GM23338 (cell line): ENCODE measurements at regions not wholly inside any gene's neighbourhood (a gene's known extent, or its start where the extent isn't known, plus 50 kb on each side); places are given as distances from the start of the nearest gene placed in this dataset.

Experiments used
- ATAC-seq: fragments of 200-7000 bp; cut with Tn5 transposase; 3 replicates; pipeline ENCODE4 v1.9.1; 2020
- DNase-seq: peaks from one replicate; pipeline ENCODE4 v3.0.0-alpha.2; 2015; ENCODE audit warnings: low spot score
- H2AFZ ChIP-seq: fragments of 200-600 bp; sonication (generic); 2 replicates; pipeline ENCODE4 v1.8.0; 2016; ENCODE audit warnings: antibody characterized with exemption, mild to moderate bottlenecking, moderate library complexity
- H3F3A ChIP-seq: fragments of 200-600 bp; sonication (generic); replicated peaks from 2 replicates; pipeline ENCODE4 v1.8.0; 2017; ENCODE audit warnings: antibody characterized with exemption, mixed run types, low read depth
- H3K27ac ChIP-seq: fragments of 200-600 bp; sonication (generic); 2 replicates; pipeline ENCODE4 v1.6.1; 2016; ENCODE audit warnings: low read depth
- H3K27me3 ChIP-seq: fragments of 200-600 bp; sonication (generic); 2 replicates; pipeline ENCODE4 v1.8.0; 2016; ENCODE audit warnings: mild to moderate bottlenecking, mixed run types, moderate library complexity; ENCODE audit not compliant: insufficient read depth
- H3K36me3 ChIP-seq: fragments of 200-600 bp; sonication (generic); 2 replicates; pipeline ENCODE4 v1.8.0; 2016; ENCODE audit warnings: mild to moderate bottlenecking; ENCODE audit not compliant: insufficient read depth
- H3K4me1 ChIP-seq: fragments of 200-600 bp; sonication (generic); 2 replicates; pipeline ENCODE4 v1.8.0; 2016; ENCODE audit warnings: mild to moderate bottlenecking, moderate library complexity; ENCODE audit not compliant: insufficient read depth
- H3K4me2 ChIP-seq: fragments of 200-600 bp; sonication (generic); 2 replicates; pipeline ENCODE4 v1.7.1; 2017; ENCODE audit warnings: mixed run types
- H3K4me3 ChIP-seq: fragments of 200-600 bp; sonication (generic); 2 replicates; pipeline ENCODE4 v1.6.1; 2016; ENCODE audit warnings: mixed run types
- H3K79me2 ChIP-seq: fragments of 200-600 bp; sonication (generic); replicated peaks from 2 replicates; pipeline ENCODE4 v1.8.0; 2017; ENCODE audit warnings: mild to moderate bottlenecking; ENCODE audit not compliant: insufficient read depth
- H3K9me2 ChIP-seq: fragments of 200-600 bp; sonication (generic); 2 replicates; pipeline ENCODE4 v1.8.0; 2017; ENCODE audit not compliant: insufficient read depth
- H4K20me1 ChIP-seq: fragments of 200-600 bp; sonication (generic); replicated peaks from 2 replicates; pipeline ENCODE4 v1.8.0; 2017; ENCODE audit warnings: mild to moderate bottlenecking; ENCODE audit not compliant: insufficient read depth
- H3K27ac Mint-ChIP-seq: 2 replicates; pipeline ENCODE4 v1.8.0; 2020; ENCODE audit warnings: inconsistent platforms, mild to moderate bottlenecking, moderate library complexity, mixed read lengths
- H3K27me3 Mint-ChIP-seq: 3 replicates; pipeline ENCODE4 v1.8.0; 2022; ENCODE audit warnings: low read depth, mild to moderate bottlenecking, moderate library complexity, mixed read lengths, inconsistent platforms; ENCODE audit not compliant: insufficient read depth, poor library complexity
- H3K36me3 Mint-ChIP-seq: 3 replicates; pipeline ENCODE4 v1.8.0; 2021; ENCODE audit warnings: low read depth, mild to moderate bottlenecking, inconsistent platforms, moderate library complexity, mixed read lengths
- H3K4me1 Mint-ChIP-seq: 3 replicates; pipeline ENCODE4 v1.8.0; 2020; ENCODE audit warnings: mild to moderate bottlenecking, inconsistent platforms, mixed read lengths
- H3K4me3 Mint-ChIP-seq: 3 replicates; pipeline ENCODE4 v1.8.0; 2021; ENCODE audit warnings: moderate library complexity, mild to moderate bottlenecking, inconsistent platforms, mixed read lengths
- H3K9me3 Mint-ChIP-seq: 3 replicates; pipeline ENCODE4 v1.8.0; 2020; ENCODE audit warnings: moderate library complexity, mild to moderate bottlenecking, inconsistent platforms, mixed read lengths
- CREB1 ChIP-seq: fragments of 250-450 bp; sonication (Bioruptor Pico); IDR thresholded peaks from 2 replicates; pipeline ENCODE4 v1.5.0; 2020; ENCODE audit warnings: low read depth, mild to moderate bottlenecking, moderate library complexity
- CTCF ChIP-seq, 2 experiments: fragments of 200-600 bp in 1 of 2; sonication (generic) in 1 of 2; conservative IDR thresholded peaks; 2 replicates each; pipeline versions ENCODE4 v1.5.1 to v1.6.1; 2016 to 2017; ENCODE audit warnings: antibody characterized with exemption in 2 of 2, low read depth in 2 of 2, mild to moderate bottlenecking in 2 of 2, moderate library complexity in 1 of 2
- ETS1 ChIP-seq: IDR thresholded peaks from 2 replicates; pipeline ENCODE4 v1.6.1; 2016; ENCODE audit warnings: antibody characterized with exemption
- EZH2 ChIP-seq: fragments of 200-600 bp; sonication (generic); IDR thresholded peaks from one replicate; pipeline ENCODE4 v1.8.0; 2017; ENCODE audit warnings: antibody characterized with exemption, mild to moderate bottlenecking, low read depth; ENCODE audit not compliant: unreplicated experiment
- EZH2phosphoT487 ChIP-seq: fragments of 200-600 bp; sonication (generic); IDR thresholded peaks from one replicate; pipeline ENCODE4 v1.8.1; 2018; ENCODE audit warnings: antibody characterized with exemption; ENCODE audit not compliant: unreplicated experiment
- JUNB ChIP-seq: IDR thresholded peaks from one replicate; pipeline ENCODE4 v1.6.1; 2016; ENCODE audit warnings: antibody characterized with exemption; ENCODE audit not compliant: unreplicated experiment
- NANOG ChIP-seq: IDR thresholded peaks from 2 replicates; pipeline ENCODE4 v1.6.1; 2016; ENCODE audit warnings: antibody characterized with exemption, borderline replicate concordance
- POLR2AphosphoS5 ChIP-seq: IDR thresholded peaks from 2 replicates; pipeline ENCODE4 v1.6.1; 2016; ENCODE audit warnings: antibody characterized with exemption, low read depth
- REST ChIP-seq: IDR thresholded peaks from one replicate; pipeline ENCODE4 v1.6.1; 2018; ENCODE audit warnings: antibody characterized with exemption; ENCODE audit not compliant: unreplicated experiment
- STAT1 ChIP-seq: IDR thresholded peaks from one replicate; pipeline ENCODE4 v1.6.1; 2016; ENCODE audit warnings: antibody characterized with exemption; ENCODE audit not compliant: unreplicated experiment
- ZNF114 ChIP-seq: fragments of 250-450 bp; sonication (Bioruptor Pico); IDR thresholded peaks from 2 replicates; pipeline ENCODE4 v1.5.0; 2020; ENCODE audit warnings: mild to moderate bottlenecking, moderate library complexity
- ZNF331 ChIP-seq: fragments of 250-450 bp; sonication (Bioruptor Pico); IDR thresholded peaks from 2 replicates; pipeline ENCODE4 v1.5.0; 2020; ENCODE audit warnings: low read depth, mild to moderate bottlenecking, moderate library complexity

DNA sequence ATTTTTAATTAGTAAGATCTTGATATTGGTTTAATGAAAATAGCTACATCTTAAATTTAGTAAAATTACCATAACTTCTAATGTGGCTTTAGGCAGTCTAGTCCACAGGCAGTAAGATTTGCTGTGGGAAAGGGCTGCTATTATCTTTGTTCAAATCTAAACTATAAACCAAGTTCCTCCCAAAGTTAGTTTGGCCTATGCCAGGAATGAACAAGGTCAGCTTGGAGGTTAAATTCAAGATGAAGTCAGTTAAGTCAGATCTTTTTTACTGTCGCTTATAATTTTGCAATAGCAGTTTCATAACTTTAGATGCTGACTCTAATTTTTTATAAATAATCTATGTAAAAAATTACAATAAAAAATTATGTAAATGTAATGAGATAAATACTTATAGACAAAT is 1016.9 kb upstream of the ALCAM start:
- no peak overlapping the region for H3K4me3 ChIP-seq
- no peaks in the 10 kb centered on the region for H3F3A ChIP-seq
- H3K27me3 Mint-ChIP-seq, result no peaks in the 10 kb centered on the region
- 0 out of 2 replicates have a peak, but pooled peaks cover 6% of the 10 kb centered on the region for H3K4me1 ChIP-seq
- TF ChIP-seq EZH2 (no peak), REST (no peak), CTCF (conservative IDR thresholded peaks at IDR 0.05; ENCODE audit: low read depth in 2 of 2) (no peak), JUNB (no peak), EZH2phosphoT487 (no peak), ZNF331 (CRISPR knock-in tag) (no peak), POLR2AphosphoS5 (no peak), ETS1 (no peak), ZNF114 (no peak), NANOG (no peak)
- DNase-seq, result no peak
- no peak overlapping the region for H3K4me3 Mint-ChIP-seq
- H3K27ac ChIP-seq, result no peak overlapping the region
- H3K79me2 ChIP-seq, result no peaks in the 10 kb centered on the region
- peaks cover 5% of the 10 kb centered on the region; the same call in 1 of the 3 replicates for H3K4me1 Mint-ChIP-seq
- H3K9me2 ChIP-seq, result no peaks in the 10 kb centered on the region
- H3K36me3 ChIP-seq, result 0 out of 2 replicates have a peak, but pooled peaks cover 8% of the 10 kb centered on the region
- no peaks in the 10 kb centered on the region for H4K20me1 ChIP-seq
- no peak overlapping the region for H3K27ac Mint-ChIP-seq
- H3K9me3 Mint-ChIP-seq, result peaks cover 25% of the 10 kb centered on the region; the same call in 2 of the 3 replicates
- no peak overlapping the region for H2AFZ ChIP-seq
- peaks cover 19% of the 10 kb centered on the region; the same call in 2 of the 3 replicates for H3K36me3 Mint-ChIP-seq
- H3K4me2 ChIP-seq, result no peak overlapping the region
- no peaks in the 10 kb centered on the region for H3K27me3 ChIP-seq
- no peak for ATAC-seq

DNA sequence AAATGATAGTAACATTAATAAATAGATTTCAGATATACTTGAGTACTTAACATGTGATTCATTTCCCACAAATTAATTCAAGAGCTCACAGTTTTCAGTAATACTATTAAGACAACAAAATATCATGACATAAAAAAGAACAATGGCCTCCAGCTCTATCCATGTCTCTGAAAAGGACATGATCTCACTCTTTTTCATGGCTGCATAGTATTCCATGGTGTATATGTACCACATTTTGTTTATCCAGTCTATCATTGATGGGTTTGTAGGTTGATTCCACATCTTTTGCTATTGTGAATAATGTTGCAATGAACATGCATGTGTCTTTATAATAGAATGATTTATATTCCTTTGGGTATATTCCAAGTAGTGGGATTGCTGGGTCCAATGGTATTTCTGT is 1012.8 kb upstream of the ALCAM start:
- 0 out of 2 replicates have a peak, but pooled peaks cover 3% of the 10 kb centered on the region for H3K4me1 ChIP-seq
- DNase-seq (no peak), ATAC-seq (no peak)
- H3K27ac ChIP-seq, result no peak overlapping the region
- no peaks in the 10 kb centered on the region for H3K9me2 ChIP-seq
- H3F3A ChIP-seq, result no peaks in the 10 kb centered on the region
- TF ChIP-seq REST (no peak), ETS1 (no peak), JUNB (no peak), STAT1 (no peak), ZNF331 (CRISPR knock-in tag) (no peak), CREB1 (no peak)
- H3K4me3 Mint-ChIP-seq, result no peak overlapping the region
- peaks cover 24% of the 10 kb centered on the region; the same call in 2 of the 3 replicates for H3K9me3 Mint-ChIP-seq
- H3K27me3 ChIP-seq, result no peaks in the 10 kb centered on the region
- H4K20me1 ChIP-seq, result no peaks in the 10 kb centered on the region
- H3K4me2 ChIP-seq, result no peak overlapping the region
- peaks cover 1% of the 10 kb centered on the region for H3K27me3 Mint-ChIP-seq
- H3K79me2 ChIP-seq, result no peaks in the 10 kb centered on the region
- no peaks in the 10 kb centered on the region for H3K4me1 Mint-ChIP-seq
- peaks cover 13% of the 10 kb centered on the region; the same call in 2 of the 3 replicates for H3K36me3 Mint-ChIP-seq
- H3K36me3 ChIP-seq, result 0 out of 2 replicates have a peak, but pooled peaks cover 8% of the 10 kb centered on the region
- H3K4me3 ChIP-seq, result no peak overlapping the region
- no peak overlapping the region for H2AFZ ChIP-seq
- no peak overlapping the region for H3K27ac Mint-ChIP-seq
